Activated CD8-positive, alpha-beta T cell treated with anti-CD3 and anti-CD28 coated beads, Interleukin-2, amount 10 ng/mL, durations not matched to agents 7 days and 5 days (primary cell): ENCODE measurements at regions not wholly inside any gene's neighbourhood (a gene's known extent, or its start where the extent isn't known, plus 50 kb on each side); places are given as distances from the start of the nearest gene placed in this dataset.

Experiments used
- ATAC-seq: fragments of 150-1000 bp; cut with Tn5 transposase; one replicate; pipeline ENCODE4 v1.10.0; 2021; ENCODE audit warnings: moderate library complexity
- CTCF ChIA-PET: fragments of 350-600 bp; sonication (Branson Sonifier 250); formaldehyde crosslinking; loops from one replicate; lab custom pipeline; 2021; ENCODE audit warnings: antibody characterized with exemption; lab: Charles Lee
- POLR2A ChIA-PET: fragments of 350-600 bp; sonication (Branson Sonifier 250); formaldehyde crosslinking; loops from one replicate; lab custom pipeline; 2021; ENCODE audit warnings: antibody characterized with exemption; lab: Charles Lee
- DNase-seq: peaks from one replicate; pipeline ENCODE4 v3.0.0-alpha.2; 2020
- H3K27ac Mint-ChIP-seq: one replicate; pipeline ENCODE4 v1.8.0; 2021; ENCODE audit warnings: mild to moderate bottlenecking, mixed read lengths
- H3K27me3 Mint-ChIP-seq: one replicate; pipeline ENCODE4 v1.8.0; 2021; ENCODE audit warnings: low read depth, mixed read lengths
- H3K36me3 Mint-ChIP-seq: one replicate; pipeline ENCODE4 v1.8.0; 2021; ENCODE audit warnings: low read depth, mixed read lengths
- H3K4me1 Mint-ChIP-seq: one replicate; pipeline ENCODE4 v1.8.0; 2021; ENCODE audit warnings: low read depth, mixed read lengths
- H3K4me3 Mint-ChIP-seq: one replicate; pipeline ENCODE4 v1.8.0; 2021; ENCODE audit warnings: mild to moderate bottlenecking, mixed read lengths
- H3K9me3 Mint-ChIP-seq: one replicate; pipeline ENCODE4 v1.8.0; 2022; ENCODE audit warnings: mixed read lengths; ENCODE audit not compliant: insufficient read depth

DNA sequence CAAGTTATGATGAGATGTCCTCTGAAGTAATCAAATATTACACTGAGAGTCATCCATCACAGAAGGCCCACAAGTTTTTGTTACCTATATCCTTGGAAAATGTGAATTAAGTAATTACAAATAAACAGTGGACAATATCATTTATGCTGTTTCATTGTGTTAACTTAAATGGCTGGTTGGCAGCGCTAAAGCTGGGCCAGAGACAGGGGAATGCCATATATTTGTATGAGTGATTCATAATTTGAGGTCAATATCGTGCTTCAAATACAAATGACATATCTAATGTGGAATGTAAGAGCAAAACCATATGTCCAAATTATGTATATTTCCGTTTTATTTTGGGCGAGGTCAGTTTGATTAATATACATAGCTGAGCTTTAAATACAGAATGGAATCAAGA lies 1556.2 kb downstream of the SLITRK5 start:
- Mint-ChIP-seq H3K4me1 (no peaks in the 10 kb centered on the region), H3K27me3 (no peaks in the 10 kb centered on the region), H3K36me3 (no peaks in the 10 kb centered on the region), H3K4me3 (no peak overlapping the region), H3K9me3 (peaks cover 14% of the 10 kb centered on the region), H3K27ac (no peak overlapping the region)
- no peak for DNase-seq
- CTCF ChIA-PET, result no interaction called here
- POLR2A ChIA-PET, result no interaction called here
- no peak for ATAC-seq

DNA sequence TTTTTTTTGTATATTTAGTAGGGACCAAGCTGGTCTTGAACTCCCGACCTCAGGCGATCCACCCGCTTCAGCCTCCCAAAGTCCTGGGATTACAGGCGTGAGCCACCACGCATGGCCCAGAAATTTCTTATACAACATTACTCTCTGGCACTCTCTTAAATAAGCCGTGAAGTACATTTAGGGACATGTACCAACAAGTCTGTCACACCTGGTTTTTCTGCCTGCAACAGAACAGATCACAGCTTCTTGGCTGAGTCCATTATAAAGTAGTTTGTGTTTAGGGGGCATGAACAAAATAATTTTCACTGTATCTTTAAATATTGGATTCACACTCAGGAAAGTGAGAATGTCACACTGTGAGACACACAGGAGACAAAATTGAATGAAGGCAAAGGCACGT lies 1567.3 kb downstream of the SLITRK5 start:
- ChIA-PET CTCF (no interaction called here), POLR2A (no interaction called here)
- ATAC-seq (no peak), DNase-seq (no peak)
- peaks cover 7% of the 10 kb centered on the region for H3K9me3 Mint-ChIP-seq
- H3K27me3 Mint-ChIP-seq, result no peaks in the 10 kb centered on the region
- H3K27ac Mint-ChIP-seq, result no peak overlapping the region
- H3K4me1 Mint-ChIP-seq, result no peaks in the 10 kb centered on the region
- no peaks in the 10 kb centered on the region for H3K36me3 Mint-ChIP-seq
- no peak overlapping the region for H3K4me3 Mint-ChIP-seq

DNA sequence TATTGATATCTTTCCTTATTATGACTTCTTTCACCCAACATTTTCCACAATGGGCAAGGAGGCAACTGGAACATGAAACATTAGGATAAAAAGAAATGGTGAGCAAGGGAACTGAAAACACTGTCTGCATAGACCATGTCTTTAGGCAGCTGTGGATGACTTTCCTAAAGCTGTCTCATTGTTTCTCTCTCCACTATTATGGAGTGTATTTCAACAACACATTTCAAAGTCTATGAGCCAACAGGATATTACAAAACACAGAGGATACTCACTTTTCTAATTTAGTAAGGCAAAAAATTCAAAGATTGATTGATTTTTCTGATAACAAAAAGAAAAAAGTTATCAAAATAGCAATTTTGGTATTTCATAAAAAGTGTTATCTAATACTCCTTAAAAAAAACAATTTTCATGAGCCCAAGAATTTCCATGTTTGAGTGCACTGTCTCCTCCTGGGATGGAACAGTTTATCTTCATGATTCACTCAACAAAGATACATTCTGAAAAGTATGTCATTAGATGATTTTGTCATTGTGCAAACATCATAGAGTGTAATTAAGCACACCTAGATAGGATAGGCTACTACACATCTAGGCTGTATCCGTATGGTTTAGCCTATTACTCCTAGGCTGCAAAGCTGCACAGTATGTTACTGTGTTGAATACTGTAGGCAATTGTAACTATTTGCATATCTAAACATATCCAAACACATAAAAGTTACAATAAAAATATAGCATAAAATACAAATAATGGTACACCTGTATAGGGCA lies 1568.4 kb downstream of the SLITRK5 start:
- ChIA-PET CTCF (no interaction called here), POLR2A (no interaction called here)
- Mint-ChIP-seq H3K27me3 (no peaks in the 10 kb centered on the region), H3K4me1 (no peaks in the 10 kb centered on the region), H3K9me3 (peaks cover 7% of the 10 kb centered on the region), H3K36me3 (no peaks in the 10 kb centered on the region), H3K4me3 (no peak overlapping the region), H3K27ac (no peak overlapping the region)
- no peak for DNase-seq
- ATAC-seq, result no peak

DNA sequence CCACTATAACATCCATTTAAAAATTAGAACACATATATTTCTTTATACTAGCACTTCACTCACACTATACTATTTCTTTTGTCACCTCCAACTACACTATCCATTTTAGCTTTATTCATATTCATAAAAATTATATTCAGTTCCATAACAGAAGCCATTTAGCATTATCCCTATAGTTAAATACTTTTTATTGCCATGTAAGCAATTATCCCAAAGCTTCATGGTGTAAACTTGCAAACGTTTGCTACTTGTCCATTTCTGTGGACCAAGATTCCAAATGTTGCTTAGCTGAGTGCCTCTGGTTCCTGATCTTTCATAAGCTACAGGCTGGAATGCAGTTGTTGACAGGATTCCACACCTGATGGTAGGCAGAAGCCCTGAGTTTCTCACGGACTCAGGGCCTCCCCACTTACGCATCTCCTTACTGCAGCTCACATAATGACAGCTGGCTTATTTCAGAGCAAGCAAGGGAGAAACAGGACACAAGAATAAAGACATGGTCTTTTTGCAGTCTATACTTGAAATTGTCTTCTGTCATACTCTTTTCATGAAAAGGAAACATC lies 1584.8 kb downstream of the SLITRK5 start:
- H3K27me3 Mint-ChIP-seq, result no peaks in the 10 kb centered on the region
- ChIA-PET POLR2A (no interaction called here), CTCF (no interaction called here)
- H3K27ac Mint-ChIP-seq, result no peak overlapping the region
- no peak overlapping the region for H3K4me3 Mint-ChIP-seq
- no peak for ATAC-seq
- no peak for DNase-seq
- no peaks in the 10 kb centered on the region for H3K4me1 Mint-ChIP-seq
- peaks cover 29% of the 10 kb centered on the region for H3K9me3 Mint-ChIP-seq
- H3K36me3 Mint-ChIP-seq, result no peaks in the 10 kb centered on the region

DNA sequence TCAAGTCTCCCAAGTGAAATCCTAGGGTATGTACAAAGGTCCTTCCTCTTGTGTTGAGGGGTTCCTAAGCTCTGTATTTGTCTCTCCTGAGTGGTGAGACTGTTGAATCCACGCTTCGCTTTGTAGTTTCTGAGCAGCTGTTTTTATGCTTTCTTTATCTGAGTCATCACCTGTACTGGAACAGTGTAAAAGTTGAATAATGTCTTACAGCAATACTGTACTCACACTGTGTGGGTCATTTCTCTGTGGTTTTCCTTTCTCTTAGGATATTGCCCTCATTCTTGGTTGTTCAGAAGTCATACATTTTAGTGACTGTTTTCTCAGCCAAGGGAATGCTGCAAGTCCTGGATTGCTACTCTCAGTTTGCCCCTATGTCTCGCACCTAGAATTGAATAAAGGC lies 1596.6 kb downstream of the SLITRK5 start:
- peaks cover 7% of the 10 kb centered on the region for H3K9me3 Mint-ChIP-seq
- H3K36me3 Mint-ChIP-seq, result no peaks in the 10 kb centered on the region
- ChIA-PET POLR2A (no interaction called here), CTCF (no interaction called here)
- no peak overlapping the region for H3K27ac Mint-ChIP-seq
- ATAC-seq (no peak), DNase-seq (no peak)
- H3K27me3 Mint-ChIP-seq, result no peaks in the 10 kb centered on the region
- H3K4me1 Mint-ChIP-seq, result no peaks in the 10 kb centered on the region
- H3K4me3 Mint-ChIP-seq, result no peak overlapping the region

DNA sequence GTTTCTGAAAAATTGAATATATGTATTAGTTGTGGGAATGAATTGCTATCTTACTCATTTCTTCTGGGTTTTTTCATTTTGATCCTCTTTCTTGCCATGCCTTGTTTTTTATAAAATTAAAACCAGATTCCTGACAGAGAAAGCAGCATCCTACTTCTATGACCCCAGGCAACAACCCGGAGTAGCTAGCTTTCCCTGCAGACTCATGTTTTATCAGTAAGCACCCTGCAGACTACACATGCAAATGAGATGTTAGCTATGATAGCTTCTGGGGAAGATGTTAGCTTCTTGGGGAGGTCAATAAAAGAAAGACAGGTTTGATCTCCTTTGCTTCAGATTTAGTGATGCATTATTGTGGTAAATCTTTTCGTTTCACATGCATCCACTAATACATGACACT lies 1598.6 kb downstream of the SLITRK5 start:
- ATAC-seq, result no peak
- POLR2A ChIA-PET, result no interaction called here
- no peaks in the 10 kb centered on the region for H3K4me1 Mint-ChIP-seq

DNA sequence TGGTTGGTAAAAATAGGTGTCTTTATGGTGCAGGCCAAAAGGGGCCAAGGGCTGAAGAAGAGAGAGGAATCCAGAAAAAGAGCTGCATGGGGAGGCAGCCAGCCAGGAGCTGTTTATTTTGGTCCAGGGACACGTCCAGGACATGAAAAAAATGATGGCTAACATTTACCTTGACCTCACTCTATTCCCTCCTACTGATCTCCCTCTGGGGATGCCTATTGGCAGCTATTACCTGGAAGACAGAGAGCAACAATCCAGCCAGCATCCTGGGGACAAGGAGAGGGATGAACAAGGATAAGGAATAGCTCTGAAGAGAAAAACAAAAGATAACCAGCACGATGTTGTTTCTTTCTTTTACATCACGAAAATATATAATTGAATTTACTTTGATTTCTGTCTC lies 1599.6 kb downstream of the SLITRK5 start:
- CTCF ChIA-PET, result no interaction called here
- Mint-ChIP-seq H3K9me3 (peaks cover 4% of the 10 kb centered on the region), H3K4me1 (no peaks in the 10 kb centered on the region)

More for the DNA sequence above, 1598.6 kb downstream of the SLITRK5 start:
- no peak overlapping the region for H3K4me3 Mint-ChIP-seq
- no peak for DNase-seq
- no peaks in the 10 kb centered on the region for H3K36me3 Mint-ChIP-seq
- CTCF ChIA-PET, result no interaction called here
- no peak overlapping the region for H3K27ac Mint-ChIP-seq
- peaks cover 4% of the 10 kb centered on the region for H3K9me3 Mint-ChIP-seq
- no peaks in the 10 kb centered on the region for H3K27me3 Mint-ChIP-seq

DNA sequence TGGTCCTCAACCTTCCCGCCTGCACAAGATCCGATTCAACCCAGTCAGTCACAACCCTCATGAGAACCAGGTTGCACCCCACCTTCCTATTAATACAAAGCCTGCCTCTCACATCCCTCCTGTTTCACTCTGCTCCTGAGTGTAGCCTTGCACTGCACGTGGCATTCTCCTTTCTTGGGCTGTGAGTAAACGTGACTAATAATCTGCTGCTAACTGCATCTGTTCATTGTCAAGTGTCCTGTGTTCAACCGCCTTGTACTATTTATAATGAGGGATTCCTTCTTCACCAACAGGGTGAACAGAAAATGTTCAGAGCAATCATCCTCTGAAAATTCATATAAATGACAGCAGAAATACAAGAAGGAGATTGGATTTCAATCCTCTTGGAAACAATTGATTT lies 1608.2 kb downstream of the SLITRK5 start:
- ChIA-PET CTCF (no interaction called here), POLR2A (no interaction called here)
- no peaks in the 10 kb centered on the region for H3K36me3 Mint-ChIP-seq
- H3K4me1 Mint-ChIP-seq, result no peaks in the 10 kb centered on the region
- H3K27ac Mint-ChIP-seq, result no peak overlapping the region
- H3K9me3 Mint-ChIP-seq, result peaks cover 22% of the 10 kb centered on the region
- ATAC-seq (no peak), DNase-seq (no peak)
- H3K27me3 Mint-ChIP-seq, result no peaks in the 10 kb centered on the region
- H3K4me3 Mint-ChIP-seq, result no peak overlapping the region

More for the DNA sequence above, 1599.6 kb downstream of the SLITRK5 start:
- Mint-ChIP-seq H3K4me3 (no peak overlapping the region), H3K36me3 (no peaks in the 10 kb centered on the region), H3K27ac (no peak overlapping the region), H3K27me3 (no peaks in the 10 kb centered on the region)
- POLR2A ChIA-PET, result no interaction called here
- ATAC-seq (no peak), DNase-seq (no peak)

DNA sequence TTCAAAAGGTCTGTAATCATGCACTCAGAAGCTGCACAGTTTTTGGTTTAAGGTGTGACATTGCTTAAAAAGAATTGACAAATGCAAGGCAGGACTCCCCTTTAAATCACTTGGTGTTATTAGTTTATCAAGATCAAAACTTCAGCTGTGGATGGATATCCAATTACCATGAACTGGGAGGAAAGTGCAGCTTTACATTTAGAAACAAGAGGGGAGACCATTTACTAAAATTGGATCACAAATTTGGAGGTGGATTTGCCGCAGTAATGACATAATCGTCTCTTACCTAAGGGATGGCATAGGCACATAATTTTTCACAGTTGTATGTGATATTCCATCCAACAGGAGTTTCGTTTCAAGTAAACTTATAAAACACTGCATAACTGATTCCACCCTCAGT lies 1610.2 kb downstream of the SLITRK5 start:
- ATAC-seq (no peak), DNase-seq (no peak)
- Mint-ChIP-seq H3K9me3 (peaks cover 22% of the 10 kb centered on the region), H3K4me3 (no peak overlapping the region), H3K4me1 (no peaks in the 10 kb centered on the region), H3K27ac (no peak overlapping the region), H3K36me3 (no peaks in the 10 kb centered on the region), H3K27me3 (no peaks in the 10 kb centered on the region)
- CTCF ChIA-PET, result no interaction called here
- POLR2A ChIA-PET, result no interaction called here

DNA sequence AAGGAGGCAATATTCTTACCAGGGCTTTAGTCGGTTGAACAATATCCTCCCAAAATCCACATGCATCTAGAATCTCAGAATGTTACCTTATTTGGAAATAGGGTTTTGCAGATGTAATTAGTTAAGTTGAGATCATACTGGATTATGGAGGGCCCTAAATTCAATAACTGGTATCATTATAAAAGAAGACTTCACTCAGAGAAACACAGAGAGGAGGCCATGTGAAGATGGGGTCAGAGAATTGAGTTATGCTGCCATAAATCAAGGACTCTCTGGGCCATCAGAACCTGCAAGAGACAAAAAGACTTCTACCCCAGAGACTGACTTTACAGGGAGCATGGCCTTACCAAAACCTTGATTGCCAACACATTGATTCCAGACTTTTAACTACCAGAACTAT lies 1611.1 kb downstream of the SLITRK5 start:
- H3K9me3 Mint-ChIP-seq, result peaks cover 22% of the 10 kb centered on the region

DNA sequence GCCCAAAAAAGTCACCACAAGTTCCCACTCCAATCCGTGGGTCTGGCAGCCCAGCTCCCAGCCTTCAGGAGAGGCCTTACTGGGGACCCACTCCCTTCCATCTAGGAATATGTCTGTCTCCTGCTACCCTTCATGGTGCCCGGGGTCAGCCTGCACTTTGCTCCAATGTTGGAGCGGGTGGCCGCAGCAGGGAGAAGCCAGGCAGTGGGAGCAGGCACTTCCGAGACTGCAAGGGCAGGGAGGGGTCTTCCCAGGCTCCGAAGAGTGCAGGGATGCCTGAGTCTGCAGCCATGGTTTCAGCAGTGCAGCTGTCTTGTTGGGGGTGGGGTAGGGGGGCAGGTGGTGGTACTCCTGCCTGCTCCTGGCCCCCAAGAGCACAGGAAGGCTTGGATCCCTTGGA lies 1616.2 kb downstream of the SLITRK5 start:
- H3K27me3 Mint-ChIP-seq, result no peaks in the 10 kb centered on the region
- ChIA-PET POLR2A (no interaction called here), CTCF (no interaction called here)
- no peaks in the 10 kb centered on the region for H3K36me3 Mint-ChIP-seq
- H3K9me3 Mint-ChIP-seq, result peaks cover 26% of the 10 kb centered on the region
- no peak overlapping the region for H3K27ac Mint-ChIP-seq
- ATAC-seq, result no peak
- H3K4me1 Mint-ChIP-seq, result no peaks in the 10 kb centered on the region
- no peak for DNase-seq
- no peak overlapping the region for H3K4me3 Mint-ChIP-seq

More for the DNA sequence above, 1611.1 kb downstream of the SLITRK5 start:
- ATAC-seq (no peak), DNase-seq (no peak)
- Mint-ChIP-seq H3K4me1 (no peaks in the 10 kb centered on the region), H3K27ac (no peak overlapping the region), H3K4me3 (no peak overlapping the region), H3K36me3 (no peaks in the 10 kb centered on the region), H3K27me3 (no peaks in the 10 kb centered on the region)
- ChIA-PET CTCF (no interaction called here), POLR2A (no interaction called here)

DNA sequence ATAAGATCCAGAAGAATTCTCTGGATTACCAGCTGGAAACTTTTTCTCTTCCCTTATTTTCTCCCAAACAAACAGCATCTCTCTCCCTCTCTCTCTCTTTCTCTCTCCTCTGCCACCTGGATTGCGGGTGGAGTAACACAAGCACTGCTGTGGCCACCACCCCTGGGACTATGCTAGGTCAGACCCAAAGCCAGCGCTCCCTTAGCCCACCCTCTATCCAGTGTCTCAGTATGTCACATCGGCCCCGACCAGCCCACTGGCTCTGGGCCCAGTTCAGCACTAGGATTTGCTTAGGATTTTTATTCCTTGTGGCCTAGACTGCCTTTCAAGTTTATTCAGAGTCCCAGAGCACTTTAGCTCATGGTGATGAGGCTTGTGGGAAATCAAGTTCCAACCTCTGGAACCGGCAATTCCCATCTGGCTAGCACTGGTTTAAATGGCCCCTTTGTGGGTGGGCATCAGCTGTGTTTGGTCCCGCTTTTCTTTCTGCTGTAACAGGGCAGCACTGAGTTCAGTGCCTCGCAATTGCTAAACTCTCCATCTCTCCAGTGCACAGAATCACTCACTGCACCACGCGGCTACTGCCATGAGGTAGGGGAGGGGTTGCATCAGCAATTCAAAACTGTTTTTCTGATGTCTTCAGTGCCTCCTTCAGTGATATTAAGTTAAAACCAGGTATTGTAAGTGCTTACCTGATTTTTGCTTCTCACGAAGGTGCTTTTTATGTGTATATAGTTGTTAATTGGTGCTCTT lies 1623.1 kb downstream of the SLITRK5 start:
- ChIA-PET POLR2A (no interaction called here), CTCF (no interaction called here)
- no peaks in the 10 kb centered on the region for H3K27me3 Mint-ChIP-seq
- no peak overlapping the region for H3K27ac Mint-ChIP-seq
- no peak overlapping the region for H3K4me3 Mint-ChIP-seq
- no peaks in the 10 kb centered on the region for H3K36me3 Mint-ChIP-seq
- peaks cover 33% of the 10 kb centered on the region for H3K9me3 Mint-ChIP-seq
- DNase-seq, result no peak
- no peak for ATAC-seq
- no peaks in the 10 kb centered on the region for H3K4me1 Mint-ChIP-seq
